ENCODE measurements at regions not wholly inside any gene's neighbourhood (a gene's known extent, or its start where the extent isn't known, plus 50 kb on each side); places are given as distances from the start of the nearest gene placed in this dataset.

GRCh38 chr1:106956721-106957120 is 99.8 kb upstream of the PRMT6 start:
- no peak overlapping the region for H3K9ac ChIP-seq (replicated peaks; ENCODE audit: extremely low read depth, insufficient read depth, low read length)
- ChIA-PET CTCF (no interaction called here), POLR2A (no interaction called here)
- dilution Hi-C loops (cut with MboI; ENCODE audit: extremely low pct_ligation_motif_present, low sequenced_read_pairs) = no loop called here
- intact Hi-C loops (cut with micrococcal nuclease) = no loop called here
- DNase-seq (ENCODE audit: low read depth, low spot score) (no peak), FAIRE-seq (no peak)
- no peaks in the 10 kb centered on the region for H3K36me3 ChIP-seq (ENCODE audit: control insufficient read depth in 2 of 2, extremely low read depth in 1 of 2, insufficient read depth in 2 of 2, low read length in 2 of 2)
- no peak overlapping the region for H2AFZ ChIP-seq (ENCODE audit: low read depth, low read length)
- no peak overlapping the region for H3K27ac ChIP-seq (ENCODE audit: insufficient read depth, low read depth, low read length)
- TF ChIP-seq FOS (IDR thresholded peaks at IDR 0.05; ENCODE audit: borderline replicate concordance, insufficient read depth, low read length) = no peak
- TF ChIP-seq JUN (IDR thresholded peaks at IDR 0.05; ENCODE audit: borderline replicate concordance, insufficient read depth, insufficient read length, low read depth) = no peak
- TF ChIP-seq POLR2A (IDR thresholded peaks at IDR 0.05; ENCODE audit: low read depth, low read length) = no peak
- TF ChIP-seq POLR2AphosphoS5 (IDR thresholded peaks at IDR 0.05; ENCODE audit: insufficient read depth, low read depth, low read length) = no peak
- no peak for TF ChIP-seq GATA2 (IDR thresholded peaks at IDR 0.05; ENCODE audit: insufficient read depth, insufficient read length, low read depth, low read length)
- TF ChIP-seq MYC (IDR thresholded peaks at IDR 0.05; ENCODE audit: low read depth, low read length) = no peak
- TF ChIP-seq EZH2 (IDR thresholded peaks at IDR 0.05; ENCODE audit: borderline replicate concordance, low read depth, low read length, severe bottlenecking) = no peak
- TF ChIP-seq MAX (IDR thresholded peaks at IDR 0.05; ENCODE audit: insufficient read depth, insufficient read length) = no peak
- no peak for TF ChIP-seq CTCF (IDR thresholded peaks at IDR 0.05; ENCODE audit: extremely low read depth in 1 of 2, insufficient read depth in 1 of 2, low read depth in 1 of 2, low read length in 2 of 2)
- H3K9me3 ChIP-seq (replicated peaks; ENCODE audit: control insufficient read depth, insufficient read depth, low read length) = no peaks in the 10 kb centered on the region
- no peaks in the 10 kb centered on the region for H3K9me1 ChIP-seq (replicated peaks; ENCODE audit: control insufficient read depth, extremely low read depth, insufficient read depth, low read length)
- no TSS peak for BruUV-seq (replicated peaks)
- H4K20me1 ChIP-seq (replicated peaks; ENCODE audit: control insufficient read depth, extremely low read depth, insufficient read depth, low read length) = no peaks in the 10 kb centered on the region
- H3K79me2 ChIP-seq (ENCODE audit: control insufficient read depth, insufficient read depth, low read length) = no peaks in the 10 kb centered on the region
- H3K4me3 ChIP-seq (replicated peaks in 1 of 3; ENCODE audit: insufficient read depth in 1 of 3, low read depth in 1 of 3, low read length in 3 of 3) = no peak overlapping the region
- H3K27me3 ChIP-seq (ENCODE audit: control insufficient read depth in 2 of 2, insufficient read depth in 2 of 2, low read length in 2 of 2) = no peaks in the 10 kb centered on the region
- no peaks in the 10 kb centered on the region for H3K4me1 ChIP-seq (ENCODE audit: control insufficient read depth, extremely low read depth, insufficient read depth, low read length)
- no peak overlapping the region for H3K4me2 ChIP-seq (ENCODE audit: insufficient read depth, low read length)

Measured in endothelial cell of umbilical vein (primary cell).